ENCODE measurements at regions not wholly inside any gene's neighbourhood (a gene's known extent, or its start where the extent isn't known, plus 50 kb on each side); places are given as distances from the start of the nearest gene placed in this dataset.

GRCh38 chr11:82089426-82089825, 644.2 kb downstream of the FAM181B start:
- Histone ChIP-seq H3T11ph (ENCODE audit: low read length) (no peak overlapping the region), H3K79me1 (ENCODE audit: insufficient read depth, low read depth, low read length, poor library complexity, severe bottlenecking) (no peaks in the 10 kb centered on the region), H3K23me2 (ENCODE audit: insufficient read length, low read depth, low read length, poor library complexity, severe bottlenecking) (no peaks in the 10 kb centered on the region), H3K56ac (ENCODE audit: insufficient read length, low read depth, low read length) (no peak overlapping the region), H3K4ac (ENCODE audit: low read depth, low read length) (no peak overlapping the region), H3K27ac (ENCODE audit: insufficient read length, low read depth, low read length) (no peak overlapping the region), H2BK5ac (ENCODE audit: insufficient read length, low read length) (no peak overlapping the region), H3K9me3 (ENCODE audit: control insufficient read depth, low read depth, low read length) (no peaks in the 10 kb centered on the region), H2BK20ac (ENCODE audit: low read depth, low read length, poor library complexity, severe bottlenecking) (no peak overlapping the region), H4K5ac (ENCODE audit: insufficient read length, low read depth, low read length) (no peak overlapping the region), H3K4me1 (ENCODE audit: insufficient read depth, low read length) (no peaks in the 10 kb centered on the region), H3K79me2 (ENCODE audit: insufficient read depth, low read length) (no peaks in the 10 kb centered on the region), H2AFZ (ENCODE audit: low read length) (no peak overlapping the region), H3K14ac (ENCODE audit: insufficient read depth, low read length) (no peak overlapping the region), H3K9ac (ENCODE audit: extremely low read depth, insufficient read length, low read length) (no peak overlapping the region), H3K23ac (ENCODE audit: insufficient read length, low read depth, low read length) (no peak overlapping the region), H4K91ac (ENCODE audit: insufficient read length, low read depth, low read length) (no peak overlapping the region), H2BK15ac (ENCODE audit: low read depth, low read length) (no peak overlapping the region), H2AK5ac (ENCODE audit: insufficient read length, low read length) (no peak overlapping the region), H2BK120ac (ENCODE audit: low read depth, low read length, poor library complexity, severe bottlenecking) (no peak overlapping the region), H4K20me1 (ENCODE audit: control insufficient read depth, insufficient read depth, insufficient read length) (no peaks in the 10 kb centered on the region), H3K4me2 (ENCODE audit: insufficient read depth, insufficient read length, low read length) (no peak overlapping the region), H3K27me3 (ENCODE audit: insufficient read depth, low read length) (no peaks in the 10 kb centered on the region), H3K18ac (ENCODE audit: insufficient read length, low read depth, low read length) (no peak overlapping the region), H2BK12ac (ENCODE audit: insufficient read length, low read depth, low read length) (no peak overlapping the region), H4K8ac (replicated peaks; ENCODE audit: insufficient read length, low read depth, low read length) (no peak overlapping the region)
- Mint-ChIP-seq H3K9me3 (no peaks in the 10 kb centered on the region), H3K36me3 (ENCODE audit: insufficient read depth in 1 of 3, low read depth in 3 of 3) (no peaks in the 10 kb centered on the region), H3K4me3 (no peak overlapping the region), H3K27me3 (ENCODE audit: low read depth) (no peaks in the 10 kb centered on the region), H3K27ac (no peak overlapping the region), H3K4me1 (peaks cover 2 to 4% of the 10 kb centered on the region in 2 experiments; a peak in 2 of 4 replicates)
- no peak for TF ChIP-seq CTCF (conservative IDR thresholded peaks at IDR 0.05)
- WGBS (ENCODE audit: extremely low coverage, insufficient read length, low lambda C conversion rate): no CpG with 5 or more reads among the region's 5 CpGs
- DNase-seq: no peak

Data from H9 (cell line).